ENCODE measurements at regions not wholly inside any gene's neighbourhood (a gene's known extent, or its start where the extent isn't known, plus 50 kb on each side); places are given as distances from the start of the nearest gene placed in this dataset.

GRCh38 chr19:27986299-27986698 is 1226.7 kb downstream of the UQCRFS1 start:
- intact Hi-C loops (cut with micrococcal nuclease; ENCODE audit: unreplicated experiment) (no loop called here), in situ Hi-C loops (cut with MboI) (no loop called here)
- ATAC-seq: no peak
- H3K4me2 ChIP-seq (ENCODE audit: control insufficient read depth, insufficient read depth): no peak overlapping the region
- TF ChIP-seq E2F4 (IDR thresholded peaks at IDR 0.05; ENCODE audit: low read depth, low read length): no peak
- H3K9me3 ChIP-seq (replicated peaks; ENCODE audit: control insufficient read depth, insufficient read depth, low read length): no peaks in the 10 kb centered on the region
- no peak overlapping the region for H2AFZ ChIP-seq (ENCODE audit: control insufficient read depth, low read depth, low read length)
- H3K79me2 ChIP-seq (ENCODE audit: control insufficient read depth, insufficient read depth, low read length): no peaks in the 10 kb centered on the region
- ChIA-PET RAD21 (ENCODE audit: unreplicated experiment) (interaction anchor here (1.3 to 3.3 kb wide), 4 partner anchors 10 to 88 kb away, joined by 3 to 14 read pairs (median 6); no protein-coding TSS in a partner anchor), POLR2A (interaction anchor here (0.6 kb wide), 1 partner anchor 229 kb away, joined by 3 read pairs; no protein-coding TSS in a partner anchor), CTCF (interaction anchor here (0.9 to 3.6 kb wide), 8 partner anchors 10 to 481 kb away, joined by 3 to 16 read pairs (median 5); no protein-coding TSS in a partner anchor), SMC1A (ENCODE audit: uncharacterized antibody, unreplicated experiment) (interaction anchor here (0.5 to 4.7 kb wide), 10 partner anchors 9 to 142 kb away, joined by 3 to 18 read pairs (median 4); no protein-coding TSS in a partner anchor)
- no peak overlapping the region for H3K4me3 ChIP-seq
- WGBS (ENCODE audit: insufficient coverage, insufficient replicate concordance, low lambda C conversion rate, missing lambda C conversion rate): 5% methylated on average over 1 of the region's 1 CpG
- FAIRE-seq: no peak
- H4K20me1 ChIP-seq (ENCODE audit: control insufficient read depth, insufficient read depth): no peaks in the 10 kb centered on the region
- no peak overlapping the region for H3K9ac ChIP-seq (ENCODE audit: control insufficient read depth, insufficient read depth, low read length)
- H3K4me1 ChIP-seq (ENCODE audit: control insufficient read depth, insufficient read depth, low read length): no peaks in the 10 kb centered on the region
- H3K27ac ChIP-seq (ENCODE audit: control insufficient read depth, insufficient read depth): no peak overlapping the region
- no peaks in the 10 kb centered on the region for H3K36me3 ChIP-seq (ENCODE audit: control insufficient read depth in 2 of 2, insufficient read depth in 2 of 2, low read length in 1 of 2)
- DNase-seq (ENCODE audit: low read depth, low spot score): no peak
- BruUV-seq (replicated peaks): no TSS peak
- no peaks in the 10 kb centered on the region for H3K27me3 ChIP-seq (replicated peaks in 1 of 2; ENCODE audit: control insufficient read depth in 2 of 2, insufficient read depth in 2 of 2, low read length in 1 of 2)

- ChIA-PET RAD21 (ENCODE audit: unreplicated experiment) (interaction anchor here (0.5 to 2.5 kb wide), 12 partner anchors 8 to 350 kb away, joined by 3 to 14 read pairs (median 4); no protein-coding TSS in a partner anchor), CTCF (interaction anchor here (0.7 to 8.0 kb wide), 12 partner anchors 8 to 349 kb away, joined by 3 to 91 read pairs (median 8); no protein-coding TSS in a partner anchor), SMC1A (ENCODE audit: uncharacterized antibody, unreplicated experiment) (interaction anchor here (0.9 to 8.0 kb wide), 13 partner anchors 9 to 659 kb away, joined by 3 to 88 read pairs (median 10); no protein-coding TSS in a partner anchor), POLR2A (no interaction called here)
- DNase-seq (ENCODE audit: low read depth, low spot score) (no peak), ATAC-seq (no peak), FAIRE-seq (no peak)
- Histone ChIP-seq H3K9me3 (replicated peaks; ENCODE audit: control insufficient read depth, insufficient read depth, low read length) (no peaks in the 10 kb centered on the region; the same call in 2 of the 3 replicates), H2AFZ (ENCODE audit: control insufficient read depth, low read depth, low read length) (no peak overlapping the region), H3K27ac (ENCODE audit: control insufficient read depth, insufficient read depth) (no peak overlapping the region), H3K79me2 (ENCODE audit: control insufficient read depth, insufficient read depth, low read length) (no peaks in the 10 kb centered on the region), H3K4me2 (ENCODE audit: control insufficient read depth, insufficient read depth) (no peak overlapping the region), H3K4me3 (no peak overlapping the region), H3K9ac (ENCODE audit: control insufficient read depth, insufficient read depth, low read length) (no peak overlapping the region), H4K20me1 (ENCODE audit: control insufficient read depth, insufficient read depth) (no peaks in the 10 kb centered on the region), H3K4me1 (ENCODE audit: control insufficient read depth, insufficient read depth, low read length) (no peaks in the 10 kb centered on the region), H3K36me3 (ENCODE audit: control insufficient read depth in 2 of 2, insufficient read depth in 2 of 2, low read length in 1 of 2) (no peaks in the 10 kb centered on the region), H3K27me3 (replicated peaks in 1 of 2; ENCODE audit: control insufficient read depth in 2 of 2, insufficient read depth in 2 of 2, low read length in 1 of 2) (no peaks in the 10 kb centered on the region)
- intact Hi-C loops (cut with micrococcal nuclease; ENCODE audit: unreplicated experiment): loop anchor here (10.0 kb wide), 1 partner anchor 269 kb away; no protein-coding TSS in a partner anchor
- WGBS (ENCODE audit: insufficient coverage, insufficient replicate concordance, low lambda C conversion rate, missing lambda C conversion rate): 0% methylated on average over 5 of the region's 5 CpGs
- in situ Hi-C loops (cut with MboI): loop anchor here (5.0 kb wide), 1 partner anchor 347 kb away; no protein-coding TSS in a partner anchor
- BruUV-seq (replicated peaks): no TSS peak
- TF ChIP-seq BACH1 (IDR thresholded peaks at IDR 0.05; ENCODE audit: borderline replicate concordance): no peak
- TF ChIP-seq POU2F2 (IDR thresholded peaks at IDR 0.05; ENCODE audit: borderline replicate concordance, low read depth, low read length): no peak
- no peak for TF ChIP-seq ATF2 (IDR thresholded peaks at IDR 0.05; ENCODE audit: low read length)
- TF ChIP-seq EP300 (IDR thresholded peaks at IDR 0.05; ENCODE audit: borderline replicate concordance in 1 of 2, control insufficient read depth in 1 of 2, low read depth in 2 of 2, low read length in 2 of 2): no peak
- no peak for TF ChIP-seq IRF3 (IDR thresholded peaks at IDR 0.05)
- TF ChIP-seq GABPA (IDR thresholded peaks at IDR 0.05; ENCODE audit: low read depth): no peak
- TF ChIP-seq GATAD2B (conservative IDR thresholded peaks at IDR 0.05; ENCODE audit: low read depth): no peak
- no peak for TF ChIP-seq HSF1 (IDR thresholded peaks at IDR 0.05; ENCODE audit: low read depth, low read length)
- no peak for TF ChIP-seq BRCA1 (IDR thresholded peaks at IDR 0.05; ENCODE audit: low read depth, low read length)
- TF ChIP-seq IRF4 (IDR thresholded peaks at IDR 0.05; ENCODE audit: low read depth, low read length): no peak
These were observed 1237.4 kb downstream of the UQCRFS1 start for GRCh38 chr19:27975419-27976005.
